HG03135 (cell line): ENCODE measurements at regions not wholly inside any gene's neighbourhood (a gene's known extent, or its start where the extent isn't known, plus 50 kb on each side); places are given as distances from the start of the nearest gene placed in this dataset.
"Not testable (repeated sequence)": the region's sequence is repeated elsewhere in the genome, so short reads cannot be mapped to it uniquely, and the experiment has no call there.

Experiments used
- ATAC-seq: cut with Tn5 transposase; IDR thresholded peaks from one replicate; pipeline ENCODE4 v1.9.1; 2021; ENCODE audit warnings: mild to moderate bottlenecking, moderate library complexity; ENCODE audit not compliant: unreplicated experiment

- ATAC-seq, result no peak
Measured at GRCh38 chr7:81007051-81007450, 88.2 kb upstream of the SEMA3C start.

GRCh38 chr7:81005254-81005653 is 86.4 kb upstream of the SEMA3C start:
- ATAC-seq, result no peak

DNA sequence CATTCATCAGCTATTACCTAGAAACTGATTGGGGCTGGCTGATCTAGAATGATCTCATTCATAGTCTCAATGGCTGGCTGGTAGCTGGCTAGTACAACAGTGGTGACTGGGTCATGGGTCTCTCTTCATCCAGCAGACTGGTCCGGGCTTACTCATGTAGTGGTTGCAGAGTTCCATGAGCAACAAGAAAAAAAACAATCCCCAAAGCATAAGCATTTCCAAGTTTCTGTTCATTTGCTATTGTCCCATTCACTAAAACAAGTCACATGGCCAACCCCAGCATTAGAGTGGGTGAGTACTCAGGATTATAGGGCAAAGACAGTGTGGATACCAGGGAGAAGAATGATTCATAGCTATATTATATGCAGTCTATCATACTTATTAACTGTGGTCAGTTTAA is 85.2 kb upstream of the SEMA3C start:
- no peak for ATAC-seq

DNA sequence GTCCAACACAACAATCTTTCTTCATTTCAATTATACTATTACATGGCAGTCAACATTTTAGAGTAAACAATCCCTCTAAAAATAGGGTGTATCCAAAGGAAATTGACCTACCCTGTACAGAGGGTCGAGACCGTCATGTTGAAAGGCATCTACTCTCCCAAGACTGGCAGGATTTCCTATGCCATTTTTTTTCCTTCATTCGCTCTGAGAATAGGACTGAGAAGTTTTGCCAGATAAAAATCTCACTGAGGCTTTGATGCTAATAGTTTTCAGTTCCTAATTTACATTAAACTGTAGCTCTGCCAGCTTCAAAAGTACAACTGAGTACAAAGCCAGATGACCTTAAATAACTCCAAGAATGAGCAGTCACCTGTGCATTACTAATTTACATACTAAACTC is 84.5 kb upstream of the SEMA3C start:
- ATAC-seq, result no peak

DNA sequence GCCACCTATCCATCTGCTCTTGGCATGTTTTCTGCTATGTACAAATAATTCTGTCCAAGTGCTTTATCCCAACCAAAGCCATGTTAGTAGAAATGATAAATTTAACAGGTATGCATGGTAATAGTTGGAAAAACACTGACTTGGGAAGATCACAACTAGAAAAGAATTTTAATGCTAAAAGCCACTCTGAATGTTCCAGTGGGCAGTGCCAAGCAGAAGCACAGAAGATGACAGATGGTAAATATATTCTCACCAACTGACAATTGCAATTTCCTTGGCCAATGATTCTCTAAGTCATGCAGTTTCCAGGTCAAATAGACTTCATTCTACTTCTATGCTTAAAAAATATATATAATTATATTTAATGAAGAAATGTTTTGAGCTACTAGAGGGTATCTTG is 83.6 kb upstream of the SEMA3C start:
- no peak for ATAC-seq

DNA sequence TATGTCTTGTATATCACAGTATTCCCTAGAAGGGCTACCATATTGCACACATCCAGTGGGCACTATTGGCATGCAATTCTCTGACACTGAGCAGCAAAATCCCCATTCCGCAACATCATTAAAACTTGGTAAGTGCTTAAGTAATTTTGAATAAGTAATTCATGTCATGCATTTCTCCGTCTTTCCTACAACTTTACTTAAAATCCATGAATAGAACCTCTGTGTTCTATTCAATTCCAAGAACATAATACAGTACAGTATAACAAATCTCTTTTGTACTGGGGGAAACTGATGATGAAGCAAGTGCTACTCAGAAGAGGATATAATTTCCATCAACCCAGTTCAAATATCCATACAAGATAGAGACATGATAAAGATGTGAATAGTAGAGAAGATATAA is 80.9 kb upstream of the SEMA3C start:
- ATAC-seq, result no peak

DNA sequence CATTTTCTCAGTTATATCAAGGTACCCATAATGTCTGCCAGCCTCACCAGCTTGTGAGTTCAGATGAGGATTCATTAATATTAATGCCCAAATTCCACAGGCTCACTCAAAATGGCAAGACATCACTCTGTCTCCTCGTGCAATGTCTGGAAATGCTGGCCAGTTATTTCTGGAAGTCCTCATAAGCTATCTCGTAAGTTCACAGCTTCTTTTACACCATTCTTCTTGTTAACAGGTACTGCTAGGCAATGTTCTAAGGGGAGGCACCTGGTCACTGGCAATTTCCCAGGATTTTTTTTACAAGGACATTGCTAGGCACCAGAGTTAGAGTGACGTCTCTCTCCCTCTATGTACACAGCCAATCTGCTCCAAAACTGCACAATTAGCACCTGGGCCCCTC is 80.2 kb upstream of the SEMA3C start:
- no peak for ATAC-seq

DNA sequence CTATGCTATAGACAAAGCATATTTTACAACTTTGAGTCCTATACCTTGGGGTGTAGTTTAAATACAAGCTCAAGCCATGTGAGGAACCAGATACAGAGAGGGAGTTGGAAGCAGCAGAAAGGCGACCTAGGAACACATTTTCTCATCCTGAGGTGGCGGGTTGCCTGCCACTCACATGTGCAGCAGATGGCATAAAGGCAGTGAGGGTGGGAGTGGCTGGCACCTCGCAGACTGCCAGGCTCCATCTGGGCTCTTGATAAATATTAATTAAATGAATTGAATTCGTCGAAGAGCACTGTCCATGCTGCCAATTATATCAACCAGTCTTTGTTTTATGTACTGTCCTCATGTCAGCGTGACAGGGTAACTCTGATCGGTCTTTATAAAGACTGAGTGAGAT is 79.0 kb upstream of the SEMA3C start:
- no peak for ATAC-seq

DNA sequence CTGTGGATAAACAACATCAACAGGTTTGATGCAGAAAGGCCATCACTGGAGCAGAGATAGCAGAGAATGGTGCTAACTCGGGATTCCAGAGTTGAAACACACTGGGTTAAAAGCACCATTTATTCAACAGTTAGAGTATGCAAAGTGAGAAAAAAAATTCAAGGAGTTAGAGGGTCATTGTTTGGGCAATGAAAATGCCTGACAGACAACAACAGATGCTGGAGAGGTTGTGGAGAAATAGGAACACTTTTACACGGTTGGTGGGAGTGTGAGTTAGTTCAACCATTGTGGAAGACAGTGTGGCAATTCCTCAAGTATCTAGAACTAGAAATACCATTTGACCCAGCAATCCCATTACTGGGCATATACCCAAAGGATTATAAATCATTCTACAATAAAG is 77.4 kb upstream of the SEMA3C start:
- ATAC-seq, result not testable (repeated sequence)

DNA sequence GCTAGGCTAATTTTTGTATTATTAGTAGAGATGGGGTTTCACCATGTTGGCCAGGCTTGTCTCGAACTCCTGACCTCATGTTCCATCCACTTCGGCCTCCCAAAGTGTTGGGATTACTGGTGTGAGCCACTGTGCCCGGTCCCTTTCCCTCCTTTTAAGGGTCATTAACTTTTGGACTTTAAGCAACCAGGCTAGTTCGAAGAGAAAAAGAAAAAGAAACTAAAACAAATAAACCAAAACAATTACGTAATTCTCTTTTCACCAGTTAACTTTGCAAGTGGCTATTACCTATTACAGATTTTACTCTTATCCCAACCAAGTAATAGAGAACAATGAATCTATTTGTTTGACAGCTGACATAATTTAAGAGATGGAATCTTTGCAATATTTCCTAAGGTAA is 72.8 kb upstream of the SEMA3C start:
- no peak for ATAC-seq

DNA sequence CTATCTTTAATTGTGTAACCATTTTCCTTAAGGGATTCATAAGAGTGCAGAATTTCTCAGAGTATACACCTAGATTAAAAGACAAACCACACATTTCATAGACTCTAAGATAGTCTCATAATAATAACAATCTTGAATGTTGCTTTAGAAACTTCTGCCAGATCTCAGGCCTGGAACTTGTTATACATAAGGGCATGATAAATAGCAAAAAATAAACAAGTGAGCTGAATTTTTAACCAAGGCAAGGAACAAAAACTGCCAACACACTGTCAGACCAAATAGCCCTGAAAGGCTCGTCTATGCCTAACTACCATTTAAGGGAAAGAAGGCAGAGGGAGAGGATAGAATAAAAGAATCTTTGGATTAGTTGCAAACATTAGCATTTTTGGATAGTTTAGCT is 65.8 kb upstream of the SEMA3C start:
- ATAC-seq, result no peak

DNA sequence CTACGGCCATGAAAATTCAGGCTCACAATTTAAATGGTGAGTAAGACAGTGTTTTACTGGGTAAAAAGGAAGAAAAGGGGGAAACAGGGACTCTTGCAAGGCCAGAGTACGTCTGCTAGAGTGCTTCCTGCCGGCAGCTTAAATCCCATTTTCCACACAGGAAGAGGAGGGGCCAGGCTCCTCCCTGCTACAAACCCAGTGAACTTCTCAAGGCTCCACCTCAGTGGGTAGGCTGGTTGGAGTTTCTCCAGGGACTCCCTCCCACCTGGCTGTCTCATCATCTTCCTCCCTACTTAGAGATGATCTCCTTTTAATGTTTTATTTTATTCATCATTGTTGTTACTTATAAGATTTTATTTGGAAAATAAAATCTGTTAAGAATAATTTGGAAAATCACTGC is 62.6 kb upstream of the SEMA3C start:
- ATAC-seq, result no peak

DNA sequence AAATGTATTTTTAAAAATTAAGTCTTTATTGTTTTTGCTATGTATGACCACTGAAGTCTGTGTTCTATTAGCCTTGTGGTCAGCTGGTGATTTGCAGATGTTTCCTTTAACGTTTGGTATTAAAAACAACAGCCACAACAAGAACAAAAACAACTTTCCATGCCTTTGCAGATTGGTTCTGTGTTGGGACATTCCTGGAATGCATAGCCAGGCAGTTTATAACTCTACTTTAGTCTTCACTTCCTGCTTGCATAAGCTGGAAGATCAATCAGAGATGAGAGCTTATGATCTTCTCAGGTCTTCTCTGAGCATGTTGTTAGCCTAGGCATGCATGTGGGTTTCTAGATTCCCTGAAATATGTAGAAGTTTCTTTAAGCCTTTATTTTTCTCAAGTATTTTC is 58.9 kb upstream of the SEMA3C start:
- ATAC-seq, result no peak

DNA sequence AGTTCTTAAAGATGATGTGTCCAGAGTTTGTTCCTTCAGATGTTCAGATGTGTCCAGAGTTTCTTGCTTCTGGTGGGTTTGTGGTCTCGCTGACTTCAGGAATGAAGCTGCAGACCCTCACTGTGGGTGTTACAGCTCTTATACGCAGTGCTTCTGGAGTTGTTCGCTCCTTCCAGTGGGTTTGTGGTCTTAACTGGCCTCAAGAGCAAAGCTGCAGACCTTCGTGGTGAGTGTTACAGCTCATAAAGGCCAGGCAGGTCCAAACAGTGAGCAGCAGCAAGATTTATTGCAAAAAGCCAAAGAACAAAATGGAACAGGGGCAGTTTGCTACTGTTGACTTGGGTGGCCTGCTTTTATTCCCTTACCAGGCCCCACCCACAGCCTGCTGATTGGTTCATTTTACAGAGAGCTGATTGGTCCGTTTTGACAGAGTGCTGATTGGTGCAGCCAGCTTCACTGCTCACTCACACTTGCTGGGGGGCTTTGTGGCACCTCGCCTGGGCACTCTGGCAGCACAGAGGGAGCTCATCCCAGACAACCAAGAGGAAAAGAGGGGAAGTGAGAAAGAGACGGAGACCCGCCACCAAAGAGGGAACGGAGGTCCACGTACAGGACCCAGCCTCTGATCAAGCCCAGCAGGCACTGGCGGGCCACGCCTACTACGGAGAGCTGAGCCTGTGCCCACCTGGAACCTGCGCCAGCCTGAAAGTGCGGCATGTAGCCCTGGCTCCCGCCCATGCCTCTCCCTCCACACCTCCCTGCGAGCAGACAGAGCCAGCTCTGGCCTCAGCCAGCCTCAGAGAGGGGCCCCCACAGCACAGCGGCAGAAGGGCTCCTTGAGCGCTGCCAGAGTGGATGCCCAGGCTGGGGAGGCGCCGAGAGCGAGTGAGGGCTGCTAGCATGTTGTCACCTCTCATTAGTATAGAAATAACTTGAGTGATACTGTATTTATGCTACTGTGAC is 55.8 kb upstream of the SEMA3C start:
- ATAC-seq, result no peak

DNA sequence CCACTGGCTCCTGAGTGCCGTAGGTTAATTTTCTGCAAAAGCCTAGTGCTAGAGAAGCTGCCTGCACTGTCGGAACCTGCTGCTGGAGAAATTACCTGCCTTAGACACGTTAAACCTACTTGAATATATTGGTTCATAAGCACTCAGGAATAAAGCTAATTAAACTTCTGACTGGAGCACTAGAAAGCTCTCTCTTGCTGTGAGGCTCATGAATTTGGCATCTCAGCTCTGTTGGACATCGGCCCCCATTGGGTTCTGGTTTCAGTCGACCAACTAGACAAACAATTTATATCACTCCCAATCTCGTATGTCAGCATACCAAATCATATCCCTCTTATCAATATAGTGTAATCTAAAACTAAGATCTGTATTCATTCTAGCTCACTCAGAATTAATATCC is 52.4 kb upstream of the SEMA3C start:
- ATAC-seq, result no peak
